Glomerular visceral epithelial cell (primary cell): ENCODE measurements at regions not wholly inside any gene's neighbourhood (a gene's known extent, or its start where the extent isn't known, plus 50 kb on each side); places are given as distances from the start of the nearest gene placed in this dataset.
"Not testable (repeated sequence)": the region's sequence is repeated elsewhere in the genome, so short reads cannot be mapped to it uniquely, and the experiment has no call there.

ENCODE experiments used
- DNase-seq: peaks from one replicate; pipeline ENCODE4 v3.0.0-alpha.2; 2016; ENCODE audit errors: extremely low spot score

GRCh38 chr5:136622747-136623146 lies 257.4 kb upstream of the TRPC7 start:
- no peak for DNase-seq

GRCh38 chr5:136621743-136622142 lies 256.4 kb upstream of the TRPC7 start:
- no peak for DNase-seq

DNA sequence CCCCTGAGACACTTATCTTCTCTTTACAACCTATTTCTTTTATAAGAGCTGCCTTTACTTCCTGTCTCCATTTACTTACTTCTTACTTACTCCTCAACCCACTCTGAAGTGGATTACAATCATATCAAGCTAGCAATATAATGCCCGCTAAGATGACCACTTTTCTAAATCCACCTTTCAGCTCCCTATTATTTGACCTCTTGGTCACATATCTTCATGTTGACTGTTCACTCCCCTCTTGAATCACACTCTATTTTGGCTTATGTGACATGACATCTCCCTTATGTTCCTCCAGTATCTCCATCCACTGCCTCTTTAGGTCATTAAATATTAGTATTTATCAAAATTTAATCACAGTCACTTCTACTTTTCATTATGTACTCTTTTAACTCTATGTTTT lies 255.3 kb upstream of the TRPC7 start:
- no peak for DNase-seq

GRCh38 chr5:136620016-136620419 lies 254.7 kb upstream of the TRPC7 start:
- DNase-seq: no peak

GRCh38 chr5:136619556-136619955 lies 254.2 kb upstream of the TRPC7 start:
- no peak for DNase-seq

GRCh38 chr5:136615251-136616119 lies 250.1 kb upstream of the TRPC7 start:
- no peak for DNase-seq

DNA sequence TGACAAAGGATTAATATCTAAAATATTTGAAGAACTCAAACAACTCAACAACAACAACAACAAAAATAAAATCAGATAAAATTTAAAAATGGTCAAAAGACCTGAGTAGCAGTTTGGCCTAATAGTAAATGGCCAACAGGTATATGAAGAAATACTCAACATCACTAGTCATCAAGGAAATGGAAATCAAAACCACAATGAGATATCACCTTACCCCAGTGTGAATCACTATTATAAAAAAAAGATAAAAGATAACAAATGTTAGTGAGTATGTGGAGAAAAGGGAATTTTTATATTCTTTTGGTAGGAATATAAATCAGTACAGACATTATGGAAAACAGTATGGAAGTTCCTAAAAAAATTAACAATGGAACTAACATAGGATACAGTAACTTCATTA lies 247.9 kb upstream of the TRPC7 start:
- DNase-seq: no peak

DNA sequence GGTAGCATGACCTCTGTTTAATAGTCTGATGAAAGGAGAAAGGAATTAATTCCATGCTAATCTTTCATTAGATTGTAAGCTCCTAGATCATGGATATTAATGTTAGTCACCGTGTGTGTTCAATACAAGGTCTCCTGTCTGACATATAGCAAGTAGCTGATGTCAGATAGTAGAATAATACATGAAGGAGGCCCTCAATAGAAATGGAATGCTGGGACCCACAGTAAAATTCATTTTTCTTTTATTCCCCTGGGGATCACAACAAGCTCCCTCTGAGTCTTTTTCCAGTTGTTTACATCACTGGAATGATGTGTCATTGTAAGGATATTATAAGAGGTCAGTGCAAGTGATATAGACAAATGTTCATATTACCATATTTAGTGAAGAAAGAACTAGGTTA lies 240.3 kb upstream of the TRPC7 start:
- DNase-seq: no peak

DNA sequence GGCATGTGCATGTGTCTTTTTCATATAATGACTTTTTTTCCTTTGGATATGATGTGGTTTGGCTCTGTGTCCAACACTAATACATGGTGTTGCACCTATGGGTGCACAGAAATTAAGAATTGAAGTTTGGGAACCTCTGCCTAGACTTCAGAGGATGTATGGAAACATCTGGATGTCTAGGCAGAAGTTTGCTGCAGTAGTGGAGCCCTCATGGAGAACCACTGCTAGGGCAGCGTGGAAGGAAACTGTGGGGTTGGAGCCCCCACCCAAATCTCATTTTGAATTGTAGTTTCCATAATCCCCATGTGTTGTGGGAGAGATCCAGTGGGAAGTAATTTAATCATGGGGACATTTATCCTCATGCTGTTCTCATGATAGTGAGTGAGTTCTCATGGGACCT lies 235.0 kb upstream of the TRPC7 start:
- no peak for DNase-seq

- DNase-seq: no peak
Measured at GRCh38 chr5:136598802-136599404, 233.6 kb upstream of the TRPC7 start.

GRCh38 chr5:136594416-136594815 lies 229.1 kb upstream of the TRPC7 start:
- no peak for DNase-seq

DNA sequence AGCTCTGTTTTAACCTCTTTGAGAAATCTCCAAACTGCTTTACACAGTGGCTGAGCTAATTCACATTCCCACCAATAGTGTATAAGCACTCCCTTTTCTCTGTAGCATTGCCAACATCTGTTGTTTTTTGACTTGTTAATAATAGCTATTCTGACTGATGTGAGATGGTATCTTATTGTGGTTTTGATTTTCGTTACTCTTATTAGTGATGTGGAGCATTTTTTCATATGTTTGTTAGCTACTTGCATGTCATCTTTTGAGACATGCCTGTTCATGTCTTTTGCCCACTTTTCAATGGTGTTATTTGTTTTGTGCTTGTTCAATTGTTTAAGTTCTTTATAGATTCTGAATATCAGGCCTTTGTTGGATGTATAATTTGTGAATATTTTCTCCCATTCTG lies 225.2 kb upstream of the TRPC7 start:
- no peak for DNase-seq

DNA sequence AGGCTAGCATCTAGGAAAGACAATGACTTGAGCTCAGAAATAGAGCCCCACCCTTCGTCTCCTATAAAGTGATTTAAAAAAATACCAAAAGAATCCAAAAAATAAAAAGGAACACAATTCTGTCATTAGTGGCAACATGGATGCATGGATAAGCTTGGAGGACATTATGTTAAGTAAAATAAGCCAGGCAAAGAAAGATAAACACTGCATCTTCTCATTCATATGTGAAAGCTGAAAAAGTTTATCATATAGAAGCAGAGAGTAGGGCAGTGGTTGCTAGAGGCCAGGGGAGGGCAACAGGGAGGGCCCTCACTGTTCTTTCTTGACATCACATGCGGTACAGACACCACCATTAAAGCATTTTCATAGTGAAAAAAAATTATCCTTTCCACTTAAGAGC lies 220.9 kb upstream of the TRPC7 start:
- no peak for DNase-seq

- DNase-seq: no peak
Measured at GRCh38 chr5:136584474-136584873, 219.1 kb upstream of the TRPC7 start.

DNA sequence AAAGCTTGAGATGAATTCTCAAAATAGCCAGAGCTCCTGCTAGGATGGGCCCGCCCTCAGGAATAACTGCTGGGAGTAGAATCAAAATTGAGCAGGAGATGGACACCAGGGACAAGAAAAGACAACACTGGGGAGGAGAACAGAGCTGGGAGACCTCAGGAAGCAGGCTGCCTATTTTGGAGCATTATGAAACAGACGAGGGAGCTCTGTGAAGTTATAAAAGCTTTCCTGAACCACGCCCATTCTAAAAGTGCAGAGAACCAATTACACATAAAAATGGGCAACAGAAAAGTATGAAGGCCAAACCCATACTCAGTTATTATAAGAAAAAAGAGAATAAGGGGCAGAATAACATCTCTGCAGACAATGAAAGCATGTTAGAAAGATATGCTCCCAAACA lies 213.9 kb upstream of the TRPC7 start:
- no peak for DNase-seq

DNA sequence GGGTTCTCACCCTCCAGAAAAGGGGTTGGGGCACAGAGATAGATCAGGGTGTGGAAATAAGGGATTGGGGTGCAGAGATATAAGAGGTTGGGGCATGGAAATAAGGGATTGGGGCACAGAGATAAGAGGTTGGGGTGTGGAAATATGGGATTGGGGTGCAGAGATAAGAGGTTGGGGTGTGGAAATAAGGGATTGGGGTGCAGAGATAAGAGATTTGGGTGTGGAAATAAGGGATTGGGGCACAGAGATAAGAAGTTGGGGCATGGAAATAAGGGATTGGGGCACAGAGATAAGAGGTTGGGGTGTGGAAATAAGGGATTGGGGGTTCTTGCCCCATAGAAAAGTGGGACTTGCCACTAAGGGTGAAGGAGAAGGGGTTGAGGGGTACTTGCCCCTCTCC lies 204.5 kb upstream of the TRPC7 start:
- DNase-seq: not testable (repeated sequence)

- not testable (repeated sequence) for DNase-seq
Measured at GRCh38 chr5:136565457-136565856, 200.1 kb upstream of the TRPC7 start.

DNA sequence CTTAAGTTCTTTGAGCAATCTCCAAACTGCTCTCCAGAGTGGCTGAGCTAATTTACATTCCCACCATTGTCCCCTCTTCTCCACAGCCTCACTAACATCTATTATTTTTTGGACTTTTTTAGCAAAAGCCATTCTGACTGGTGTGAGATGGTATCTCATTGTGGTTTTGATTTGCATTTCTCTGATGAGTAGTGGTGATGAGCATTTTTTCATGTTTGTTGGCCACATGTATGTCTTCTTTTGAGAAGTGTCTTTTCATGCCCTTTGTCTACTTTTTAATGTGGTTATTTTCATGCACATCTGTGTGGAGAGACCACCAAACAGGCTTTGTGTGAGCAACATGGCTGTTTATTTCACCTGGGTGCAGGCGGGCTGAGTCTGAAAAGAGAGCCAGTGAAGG lies 199.7 kb upstream of the TRPC7 start:
- DNase-seq: not testable (repeated sequence)

DNA sequence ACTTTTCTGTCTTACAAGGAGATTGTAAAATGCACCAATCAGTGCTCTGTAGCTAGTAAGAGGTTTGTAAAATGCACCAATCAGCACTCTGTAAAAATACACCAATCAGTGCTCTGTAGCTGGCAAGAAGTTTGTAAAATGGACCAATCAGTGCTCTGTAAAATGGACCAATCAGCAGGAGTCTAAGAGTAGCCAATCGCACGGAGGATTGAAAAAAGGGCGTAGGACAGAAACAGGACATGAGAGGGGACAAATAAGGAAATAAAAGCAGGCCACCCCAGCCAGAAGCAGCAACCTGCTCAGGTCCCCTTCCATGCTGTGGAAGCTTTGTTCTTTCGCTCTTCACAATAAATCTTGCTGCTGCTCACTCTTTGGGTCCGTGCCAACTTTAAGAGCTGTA lies 199.1 kb upstream of the TRPC7 start:
- DNase-seq: not testable (repeated sequence)

DNA sequence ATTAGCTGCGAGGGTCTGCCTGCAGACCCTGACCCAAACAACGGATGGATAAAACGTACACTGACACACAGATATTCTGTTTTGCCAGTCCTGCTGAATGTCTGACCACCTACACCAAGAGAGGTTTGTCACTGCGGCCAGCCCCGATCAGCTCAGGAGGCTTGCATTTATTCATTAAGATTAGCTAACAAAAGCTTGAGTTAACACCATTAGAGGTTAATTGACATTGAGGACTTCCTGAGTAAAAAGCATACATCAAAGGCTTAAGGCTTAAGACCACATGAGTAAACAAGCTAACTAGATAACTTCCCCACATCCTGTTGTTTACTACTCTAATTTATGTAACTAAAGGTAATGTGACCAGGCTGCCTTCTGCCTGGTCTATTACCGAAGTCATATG lies 198.1 kb upstream of the TRPC7 start:
- no peak for DNase-seq

DNA sequence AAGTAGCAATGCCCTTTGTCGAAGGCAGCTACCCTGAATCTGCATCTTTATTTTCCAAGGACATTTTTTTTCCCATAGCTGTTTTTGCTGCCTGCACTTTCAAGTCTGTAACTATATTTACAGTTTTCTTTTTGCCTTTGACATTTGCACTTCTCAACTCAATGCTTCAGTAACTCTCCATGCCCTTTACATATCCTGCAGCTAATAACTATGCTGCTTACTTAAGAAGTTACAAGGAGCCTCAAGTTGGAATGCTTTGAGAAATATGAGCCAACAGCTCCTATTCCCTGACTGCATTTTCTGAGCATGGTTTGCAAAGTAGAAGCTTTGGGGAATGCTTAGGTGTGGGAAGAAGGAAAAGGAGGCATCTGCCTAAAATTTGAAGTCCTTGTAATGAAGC lies 194.8 kb upstream of the TRPC7 start:
- DNase-seq: no peak

GRCh38 chr5:136559651-136560050 lies 194.3 kb upstream of the TRPC7 start:
- no peak for DNase-seq

GRCh38 chr5:136547096-136547495 lies 181.8 kb upstream of the TRPC7 start:
- DNase-seq: not testable (repeated sequence)
